ENCODE measurements at regions not wholly inside any gene's neighbourhood (a gene's known extent, or its start where the extent isn't known, plus 50 kb on each side); places are given as distances from the start of the nearest gene placed in this dataset.
A peak's percentile ranks its signal among the peaks of the same experiment; 100 is the strongest.

- Histone ChIP-seq H4K8ac (replicated peaks; ENCODE audit: insufficient read length, low read depth, low read length) (no peak overlapping the region), H4K91ac (ENCODE audit: insufficient read length, low read depth, low read length) (no peak overlapping the region), H2BK5ac (ENCODE audit: insufficient read length, low read length) (no peak overlapping the region), H3K23me2 (ENCODE audit: insufficient read length, low read depth, low read length, poor library complexity, severe bottlenecking) (no peaks in the 10 kb centered on the region), H2AFZ (ENCODE audit: low read length) (no peak overlapping the region), H4K5ac (ENCODE audit: insufficient read length, low read depth, low read length) (no peak overlapping the region), H3K14ac (ENCODE audit: insufficient read depth, low read length) (no peak overlapping the region), H3K23ac (ENCODE audit: insufficient read length, low read depth, low read length) (no peak overlapping the region), H3K4me1 (ENCODE audit: insufficient read depth, low read length) (no peaks in the 10 kb centered on the region), H2BK20ac (ENCODE audit: low read depth, low read length, poor library complexity, severe bottlenecking) (no peak overlapping the region), H3K56ac (ENCODE audit: insufficient read length, low read depth, low read length) (no peak overlapping the region), H3K79me2 (ENCODE audit: insufficient read depth, low read length) (no peaks in the 10 kb centered on the region), H3K4ac (ENCODE audit: low read depth, low read length) (no peak overlapping the region), H4K20me1 (ENCODE audit: control insufficient read depth, insufficient read depth, insufficient read length) (no peaks in the 10 kb centered on the region), H3K9me3 (ENCODE audit: control insufficient read depth, low read depth, low read length) (no peaks in the 10 kb centered on the region), H2BK120ac (ENCODE audit: low read depth, low read length, poor library complexity, severe bottlenecking) (no peak overlapping the region), H2AK5ac (ENCODE audit: insufficient read length, low read length) (no peak overlapping the region), H3K27ac (ENCODE audit: insufficient read length, low read depth, low read length) (no peak overlapping the region), H2BK12ac (ENCODE audit: insufficient read length, low read depth, low read length) (no peak overlapping the region), H3K27me3 (ENCODE audit: insufficient read depth, low read length) (no peaks in the 10 kb centered on the region), H3K79me1 (ENCODE audit: insufficient read depth, low read depth, low read length, poor library complexity, severe bottlenecking) (no peaks in the 10 kb centered on the region), H2BK15ac (ENCODE audit: low read depth, low read length) (no peak overlapping the region), H3T11ph (ENCODE audit: low read length) (no peak overlapping the region), H3K9ac (ENCODE audit: extremely low read depth, insufficient read length, low read length) (no peak overlapping the region), H3K4me2 (ENCODE audit: insufficient read depth, insufficient read length, low read length) (no peak overlapping the region), H3K18ac (ENCODE audit: insufficient read length, low read depth, low read length) (no peak overlapping the region)
- H3K9me3 Mint-ChIP-seq, result peaks cover 2 to 6% of the 10 kb centered on the region in 2 experiments; a peak in 3 of 5 replicates
- H3K36me3 Mint-ChIP-seq (ENCODE audit: insufficient read depth in 1 of 3, low read depth in 3 of 3), result no peaks in the 10 kb centered on the region
- DNase-seq, result no peak
- H3K4me3 Mint-ChIP-seq, result peak overlapping the region in 1 of 2 experiments; percentile 43; a peak in 2 of 5 replicates
- WGBS (ENCODE audit: extremely low coverage, insufficient read length, low lambda C conversion rate), result no CpG with 5 or more reads among the region's 23 CpGs
- H3K27ac Mint-ChIP-seq, result peak overlapping the region in 1 of 3 experiments; percentile 59; a peak in 2 of 7 replicates
- H3K27me3 Mint-ChIP-seq (ENCODE audit: low read depth), result peaks cover 10% of the 10 kb centered on the region
- H3K4me1 Mint-ChIP-seq, result peaks cover 8 to 26% of the 10 kb centered on the region in 2 experiments
- TF ChIP-seq CTCF (conservative IDR thresholded peaks at IDR 0.05), result 0 out of 3 replicates have a peak, but pooled peaks have one; percentile 24
These were observed 83.8 kb downstream of the LINGO1 start for GRCh38 chr15:77548589-77549557.

Measured in H9 (cell line).